AG08395 (cell line): ENCODE measurements at regions not wholly inside any gene's neighbourhood (a gene's known extent, or its start where the extent isn't known, plus 50 kb on each side); places are given as distances from the start of the nearest gene placed in this dataset.

Source experiments
- DNase-seq: peaks from one replicate; pipeline ENCODE4 v3.0.0; 2012; ENCODE audit warnings: mixed read lengths, low spot score

DNA sequence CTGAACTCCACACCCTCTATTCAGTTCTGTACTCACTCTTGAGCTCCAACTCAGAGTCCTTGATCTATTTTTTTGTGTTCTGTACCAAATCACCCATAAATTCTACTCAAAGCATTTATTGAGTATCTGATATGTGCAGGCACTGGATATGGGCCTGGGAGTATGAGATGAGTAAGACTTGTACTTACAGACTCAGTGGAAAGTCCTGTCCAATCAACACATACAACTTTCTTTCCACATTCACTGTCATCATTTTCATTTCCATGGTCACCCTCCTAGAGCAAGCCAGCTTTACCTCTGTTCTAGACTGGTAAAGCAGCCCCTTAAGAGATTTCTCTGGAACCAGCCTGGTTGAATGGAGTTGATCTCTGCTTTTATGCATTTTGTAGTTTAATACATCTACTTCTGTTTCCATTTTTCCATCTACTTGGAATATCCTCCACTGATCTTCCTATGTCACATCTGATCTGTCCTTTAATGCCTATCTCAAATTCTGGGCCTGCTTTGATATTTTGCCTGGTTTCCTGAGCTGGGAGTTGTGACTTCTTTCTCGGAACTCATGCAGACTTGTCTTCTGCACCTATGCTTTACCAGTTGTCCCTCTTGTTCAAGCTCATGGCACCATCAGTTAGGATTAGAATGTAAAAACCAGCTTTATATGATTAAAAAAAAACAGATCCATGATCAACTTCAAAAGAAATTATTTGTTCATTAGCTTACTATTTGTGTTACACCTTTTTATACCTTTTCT lies 96.9 kb upstream of the GLS start:
- DNase-seq, result no peak

DNA sequence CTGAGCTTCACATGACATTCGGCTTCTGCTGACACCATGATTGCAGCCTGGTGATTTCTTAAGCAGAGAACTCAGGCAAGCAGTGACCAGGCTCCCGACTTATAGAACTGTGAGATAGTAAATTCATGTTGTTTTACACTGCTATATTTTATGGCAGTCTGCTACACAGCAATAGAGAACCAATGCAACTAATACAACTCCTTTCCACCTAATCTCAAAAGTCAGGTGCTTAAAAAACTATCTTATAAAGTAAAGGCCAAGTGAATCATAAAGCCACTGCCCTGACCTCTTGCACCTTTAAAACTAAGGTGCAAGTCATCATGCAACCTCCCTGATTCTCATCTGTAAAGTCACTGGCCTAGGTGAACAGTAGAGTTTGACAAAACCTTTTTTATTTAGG lies 95.3 kb upstream of the GLS start:
- no peak for DNase-seq

DNA sequence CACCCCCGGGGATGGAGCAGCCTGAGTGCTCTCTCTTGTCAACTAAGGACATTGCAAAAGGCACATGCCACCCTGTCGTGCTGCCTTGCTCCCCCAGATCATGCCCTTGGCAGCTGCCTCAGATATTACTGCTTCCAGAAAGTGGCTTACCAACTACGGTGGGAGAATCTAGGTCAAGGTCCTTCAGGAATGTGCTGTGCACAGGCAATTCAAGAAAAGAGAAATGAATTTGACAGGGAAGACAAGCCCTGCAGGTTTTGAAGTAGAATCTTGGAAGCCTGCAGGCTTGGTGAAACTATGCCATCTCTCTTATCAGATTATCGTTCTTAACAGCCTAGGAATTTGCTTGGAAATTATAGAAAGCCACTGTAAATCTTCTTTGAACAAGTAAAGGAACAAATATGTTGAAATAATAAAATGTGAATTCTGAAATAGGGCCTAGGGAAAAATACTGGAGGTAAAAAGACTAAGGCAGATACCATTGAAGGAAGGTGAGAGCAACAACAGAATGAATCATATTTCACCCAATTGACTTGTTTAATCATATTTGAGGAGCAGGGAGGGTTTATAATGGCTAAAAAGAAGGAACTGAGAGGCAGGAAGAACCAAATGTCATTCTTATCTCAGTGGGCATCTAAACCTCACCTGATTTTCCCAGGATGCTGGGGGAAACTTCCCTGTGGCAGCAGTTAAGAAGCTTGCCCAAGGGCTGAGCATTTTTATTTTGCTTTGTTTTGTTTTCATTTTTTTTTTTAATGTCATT lies 94.0 kb upstream of the GLS start:
- no peak for DNase-seq

DNA sequence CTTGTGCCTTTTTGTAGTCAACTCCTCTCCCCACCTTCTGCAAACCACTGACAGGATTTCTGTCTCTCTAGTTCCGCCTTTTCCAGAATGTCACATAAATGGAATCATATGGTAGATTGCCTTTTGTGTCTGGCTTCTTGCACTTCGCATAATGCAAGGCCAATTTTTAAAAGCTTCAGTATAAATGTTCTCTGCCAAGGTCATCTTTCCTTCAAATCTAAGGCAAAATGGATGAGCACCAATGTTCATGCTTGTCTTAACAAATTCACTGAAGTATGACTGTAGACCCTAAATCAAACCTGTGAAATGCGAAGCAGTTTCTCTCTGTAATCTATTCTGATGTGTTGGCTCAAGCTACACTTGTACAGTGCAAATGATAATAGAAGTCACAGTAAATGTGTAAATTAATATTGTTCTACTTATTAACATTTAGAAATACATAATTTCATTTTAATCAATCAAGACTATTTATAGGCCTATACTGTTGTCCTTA lies 92.8 kb upstream of the GLS start:
- DNase-seq, result no peak

DNA sequence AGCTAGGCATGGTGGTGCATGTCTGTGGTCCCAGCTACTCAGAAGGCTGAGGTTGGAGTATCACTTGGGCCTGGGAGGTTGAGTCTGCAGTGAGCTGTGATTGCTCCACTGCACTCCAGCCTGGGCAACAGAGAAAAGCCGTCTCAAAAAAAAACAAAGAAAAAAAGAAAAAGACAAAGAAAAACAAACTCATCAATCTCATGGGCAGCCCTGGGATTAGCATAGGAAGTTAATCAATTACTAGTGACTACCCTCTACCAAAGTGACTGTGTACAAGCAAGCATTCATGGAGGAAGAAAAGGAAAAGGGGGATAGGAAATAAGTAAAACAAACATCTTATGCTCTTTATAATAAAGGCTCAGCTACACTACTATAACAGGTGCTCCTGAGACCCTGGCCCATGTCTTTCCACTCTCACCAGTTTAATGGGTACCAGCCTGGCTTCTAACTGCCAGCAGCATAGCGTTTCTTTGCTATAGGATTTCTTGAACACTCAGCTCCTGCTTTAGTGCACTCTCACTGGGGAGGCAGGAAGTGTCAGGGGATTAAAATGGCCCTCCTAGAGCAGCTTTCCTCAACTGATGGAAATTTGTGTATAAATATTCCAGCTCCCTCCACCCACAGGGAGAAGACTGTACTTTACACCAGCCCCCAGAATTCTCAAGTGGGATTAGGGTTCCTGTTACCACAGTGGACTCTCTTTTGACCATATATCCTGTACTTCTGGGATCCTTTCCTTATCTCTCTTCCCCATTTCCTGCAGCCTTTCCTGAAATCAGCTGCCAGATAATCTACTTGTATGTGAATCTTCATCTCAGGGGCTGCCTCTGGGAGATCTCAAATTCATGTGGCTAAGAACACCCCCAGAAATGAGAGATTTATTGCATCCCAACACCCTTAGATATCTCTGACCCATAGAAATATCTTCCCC lies 91.3 kb upstream of the GLS start:
- DNase-seq, result no peak

DNA sequence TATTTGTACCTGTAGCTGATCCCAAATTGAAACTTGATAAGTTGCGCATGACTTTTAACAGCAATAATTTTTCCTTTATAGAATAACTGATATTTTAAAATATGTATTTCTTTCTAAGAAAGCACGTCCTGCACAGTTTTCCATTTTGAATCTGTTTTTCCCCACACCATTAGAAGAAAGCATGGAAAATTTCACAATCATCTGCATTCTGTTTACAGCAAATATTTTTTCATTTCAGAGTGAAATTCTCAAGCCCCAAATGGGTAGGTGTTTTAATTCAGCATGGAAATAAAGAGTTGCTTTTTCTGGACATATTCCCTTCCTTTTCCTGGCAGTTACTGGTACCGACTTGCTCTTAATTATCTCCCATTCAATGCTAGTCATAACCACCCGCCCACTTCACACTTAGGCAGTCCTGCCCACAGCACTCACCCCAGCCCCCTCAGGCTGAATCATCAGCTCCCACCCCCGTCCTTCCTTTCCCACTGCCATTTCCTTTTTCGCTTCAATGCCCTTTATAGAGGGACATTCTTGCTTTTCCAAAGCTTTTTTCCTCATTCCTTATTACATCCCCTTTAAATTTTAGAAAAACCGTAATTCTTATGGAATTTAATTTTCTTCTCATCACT lies 89.2 kb upstream of the GLS start:
- peak; percentile 65 for DNase-seq

DNA sequence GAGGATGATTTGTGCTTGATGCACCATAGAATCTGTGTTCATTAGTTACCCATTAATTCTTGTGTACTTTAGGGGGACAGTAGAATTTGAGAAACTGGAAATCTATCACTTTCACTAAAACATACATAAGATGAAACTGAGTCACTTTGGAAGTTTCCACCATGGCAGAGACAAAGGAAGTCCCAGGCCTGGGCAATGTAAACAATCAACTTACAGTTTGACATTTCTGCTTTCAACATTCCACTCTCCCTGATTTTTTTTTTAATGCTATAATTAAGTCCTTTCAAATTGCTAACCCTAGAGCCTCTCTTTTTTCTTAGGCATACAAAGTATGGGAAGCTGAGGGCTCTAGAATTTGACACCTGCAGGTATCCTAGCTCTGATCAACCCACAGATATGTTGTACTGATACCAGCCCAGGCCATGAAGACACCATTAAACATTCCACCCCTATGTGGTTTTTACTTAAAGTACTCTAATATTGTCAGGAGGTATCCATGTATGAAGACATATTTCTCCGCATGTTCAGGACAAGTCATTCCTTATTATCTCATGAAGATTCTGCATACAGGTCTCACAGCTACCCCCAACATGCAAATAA lies 88.5 kb upstream of the GLS start:
- DNase-seq, result no peak

DNA sequence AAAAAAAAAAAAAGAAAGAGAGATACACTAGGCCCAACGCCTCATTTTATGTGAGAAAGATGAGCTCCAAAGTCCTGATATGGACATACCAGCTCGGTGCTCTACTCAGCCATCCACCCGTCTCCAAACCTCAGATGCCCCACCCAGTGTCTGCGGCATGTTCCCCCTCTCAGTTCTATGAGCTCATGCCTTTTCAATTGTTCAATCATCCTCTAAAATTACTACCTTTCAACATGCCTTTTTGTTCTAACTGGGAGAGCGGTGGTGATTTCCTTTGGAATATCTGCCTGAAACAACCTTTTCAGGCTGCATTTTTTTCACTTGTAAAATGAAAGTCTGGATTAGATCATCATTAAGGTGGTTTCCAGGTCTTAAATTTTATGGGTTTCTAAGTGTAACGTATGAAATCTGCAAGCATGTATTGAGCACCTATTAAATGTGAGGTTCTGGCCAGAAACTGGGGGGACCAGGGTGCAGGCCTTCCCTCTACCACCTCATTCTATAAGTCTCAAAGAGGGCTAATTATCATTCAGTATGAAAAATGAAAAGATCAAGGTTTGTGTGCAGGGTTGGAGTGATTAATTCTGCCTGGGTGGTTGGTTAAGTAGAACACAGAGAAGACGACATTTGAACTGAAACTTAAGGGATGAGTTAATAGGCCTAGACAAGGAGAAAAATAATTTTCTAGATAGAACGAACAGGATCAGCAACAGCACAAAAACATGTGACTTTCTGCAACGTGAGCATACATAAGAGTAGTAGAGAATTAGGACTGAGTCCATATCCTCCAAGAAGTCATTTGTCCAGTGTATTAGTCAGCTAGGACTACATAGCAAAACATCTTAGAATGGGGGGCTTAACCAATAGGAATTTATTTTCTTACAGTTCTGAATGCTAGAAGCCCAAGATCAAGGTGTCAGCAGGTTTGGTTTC lies 87.4 kb upstream of the GLS start:
- DNase-seq, result no peak

DNA sequence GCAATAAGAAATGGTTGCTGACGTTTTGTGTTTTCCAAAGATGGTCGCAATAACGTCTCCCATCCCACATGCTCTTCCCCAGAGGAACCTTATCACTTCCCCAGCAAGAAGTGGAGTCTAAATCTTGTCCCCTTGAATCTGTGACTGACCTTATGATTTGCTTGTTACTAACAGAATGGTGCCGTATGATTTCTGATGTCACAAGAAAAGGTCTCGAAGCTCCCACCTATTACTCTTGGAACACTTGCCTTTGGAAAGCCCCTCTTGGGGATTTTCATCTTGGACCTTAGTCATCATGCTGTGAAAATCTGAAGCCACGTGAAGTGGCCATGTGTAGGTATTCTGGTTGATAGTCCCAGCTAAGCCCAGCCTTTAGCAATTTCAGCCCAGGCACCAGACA lies 86.2 kb upstream of the GLS start:
- no peak for DNase-seq

DNA sequence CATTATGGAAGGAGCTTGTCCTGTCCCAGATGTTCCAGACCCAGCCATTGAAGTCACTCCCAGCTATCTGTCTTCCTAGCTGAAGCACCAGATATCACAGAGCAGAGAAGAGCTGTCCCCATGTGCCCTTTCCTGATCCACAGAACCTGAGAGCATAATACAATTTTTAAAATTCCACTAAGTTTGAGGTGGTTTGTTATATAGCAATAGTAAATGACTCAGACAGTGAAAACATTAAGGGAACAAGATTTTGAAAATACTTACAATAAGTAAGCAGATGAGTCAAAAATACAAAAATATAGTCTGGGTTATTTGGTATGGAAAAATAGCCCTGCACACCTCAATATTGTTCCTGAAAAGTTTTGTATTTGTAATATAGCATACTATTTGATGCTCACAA lies 85.8 kb upstream of the GLS start:
- no peak for DNase-seq

DNA sequence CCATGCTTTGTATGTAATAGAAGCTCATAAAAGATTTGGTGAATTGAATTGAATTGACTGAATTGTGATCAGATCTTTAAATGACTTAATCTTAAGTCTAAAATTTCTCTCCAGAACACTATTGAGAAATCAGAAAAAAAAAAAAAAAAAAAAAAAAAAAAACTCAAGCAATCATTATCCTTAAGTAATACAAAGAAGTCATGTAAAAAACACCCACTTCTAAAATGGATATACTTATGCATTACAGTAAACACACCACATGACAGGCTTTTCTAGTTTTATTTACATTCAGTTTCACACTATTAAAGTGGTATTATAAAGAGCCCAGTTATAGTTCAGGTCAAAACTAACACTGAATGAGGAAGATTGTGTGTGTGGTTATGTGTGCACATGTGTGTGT lies 84.9 kb upstream of the GLS start:
- no peak for DNase-seq

DNA sequence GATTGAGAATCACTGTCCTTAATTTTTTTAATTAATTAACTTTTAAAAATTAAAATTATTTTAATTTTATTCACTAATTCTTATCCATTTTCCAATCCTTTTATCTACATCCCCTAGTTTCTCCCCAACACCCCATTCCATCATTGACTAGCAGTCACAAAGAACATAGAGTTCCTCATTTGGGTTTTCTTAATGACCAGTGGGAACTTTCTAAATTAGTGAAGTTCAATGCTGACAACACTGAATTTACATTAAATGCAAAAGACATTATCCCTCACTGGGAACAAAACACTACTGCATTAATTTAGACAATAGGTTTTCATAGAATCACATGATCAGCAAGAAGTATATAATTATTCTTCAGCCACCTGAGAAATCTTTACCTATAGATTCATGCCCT lies 80.6 kb upstream of the GLS start:
- no peak for DNase-seq

DNA sequence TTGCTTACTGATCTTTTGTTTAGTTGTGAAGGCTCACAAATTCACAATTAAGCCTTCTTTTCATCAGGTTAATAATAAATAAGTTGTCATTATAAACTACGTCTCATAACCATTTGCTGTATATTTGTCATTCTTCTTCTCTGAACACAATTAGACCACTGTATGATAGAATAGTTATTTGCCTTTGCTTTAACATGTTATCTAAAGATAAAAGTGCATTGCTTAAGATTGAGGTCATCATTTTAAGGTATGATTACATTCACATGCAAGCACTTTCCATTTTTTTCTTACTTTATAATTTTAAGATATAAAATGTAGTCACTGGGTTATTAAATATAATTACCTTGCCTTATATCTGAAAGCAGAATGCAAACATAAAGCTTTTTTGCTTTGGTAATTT lies 80.1 kb upstream of the GLS start:
- no peak for DNase-seq

DNA sequence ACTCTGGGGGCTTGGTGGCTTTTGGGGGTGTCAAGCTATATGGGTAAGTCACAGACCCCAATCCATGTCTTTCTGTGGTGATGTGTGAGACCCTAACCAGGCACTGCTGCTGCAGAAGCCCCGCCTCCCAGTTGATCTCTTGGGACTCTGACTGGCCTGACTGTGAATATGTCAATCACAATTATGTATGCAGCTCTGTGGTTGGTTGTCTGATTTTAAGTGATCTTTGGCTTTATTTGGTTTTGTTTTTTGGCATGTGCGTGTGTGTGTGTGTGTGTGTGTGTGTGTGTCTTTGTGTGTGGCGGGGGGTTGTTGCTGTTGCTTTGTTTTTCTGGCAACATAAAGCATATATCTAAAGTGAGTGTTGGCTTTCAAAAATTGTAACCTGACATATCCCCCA lies 78.5 kb upstream of the GLS start:
- DNase-seq, result no peak

DNA sequence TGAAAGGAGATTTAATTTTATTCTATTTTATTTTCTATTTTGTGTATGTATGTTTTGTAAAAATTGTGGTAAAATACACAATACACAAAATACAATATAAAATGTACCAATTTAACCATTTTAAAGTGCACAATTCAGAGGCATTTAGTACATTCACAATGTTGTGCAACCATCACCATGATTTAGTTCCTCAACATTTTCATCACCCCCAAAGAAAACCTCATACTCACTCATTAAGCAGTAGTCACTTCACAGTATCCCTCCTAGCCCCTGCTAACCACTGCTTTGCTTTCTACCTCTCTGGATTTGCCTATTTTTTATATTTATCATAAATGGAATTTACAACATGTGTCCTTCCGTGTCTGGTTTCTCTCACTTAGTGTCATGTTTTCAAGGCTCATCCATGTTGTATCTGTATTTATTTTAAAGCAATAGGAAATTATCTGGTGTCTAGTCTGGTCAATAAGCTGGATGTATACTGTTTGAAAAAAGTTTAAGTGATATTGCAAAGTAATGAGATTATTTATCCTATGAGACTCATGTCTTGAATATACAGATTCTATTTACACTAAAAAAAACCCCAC lies 77.9 kb upstream of the GLS start:
- DNase-seq, result no peak

DNA sequence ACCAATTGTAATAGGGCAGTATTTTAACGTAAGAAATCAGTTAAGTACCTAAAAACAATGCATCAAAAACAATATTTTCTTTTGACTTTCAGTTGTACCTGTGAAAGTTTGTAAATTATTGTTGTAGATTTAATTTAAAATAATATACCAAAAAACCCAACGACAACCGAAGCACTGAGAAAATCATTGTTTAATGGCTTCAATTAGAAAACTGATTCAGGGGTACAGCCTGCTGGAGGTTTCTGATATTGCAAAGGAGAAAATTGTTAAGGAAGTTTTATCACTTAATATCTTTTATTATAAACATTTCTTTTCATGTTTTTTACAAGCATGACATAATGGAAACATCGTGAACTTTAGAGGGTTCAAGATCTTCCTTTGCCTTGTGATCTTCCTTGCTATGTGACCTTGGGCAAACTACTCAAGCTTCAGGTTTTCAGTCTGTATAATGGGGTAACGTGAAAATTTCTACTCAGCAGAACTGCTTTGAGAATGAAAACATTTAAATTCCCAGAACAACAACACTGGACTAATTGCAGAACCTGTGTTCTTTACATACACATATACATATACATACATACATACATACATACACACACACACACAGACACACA lies 76.3 kb upstream of the GLS start:
- peak; percentile 31 for DNase-seq

DNA sequence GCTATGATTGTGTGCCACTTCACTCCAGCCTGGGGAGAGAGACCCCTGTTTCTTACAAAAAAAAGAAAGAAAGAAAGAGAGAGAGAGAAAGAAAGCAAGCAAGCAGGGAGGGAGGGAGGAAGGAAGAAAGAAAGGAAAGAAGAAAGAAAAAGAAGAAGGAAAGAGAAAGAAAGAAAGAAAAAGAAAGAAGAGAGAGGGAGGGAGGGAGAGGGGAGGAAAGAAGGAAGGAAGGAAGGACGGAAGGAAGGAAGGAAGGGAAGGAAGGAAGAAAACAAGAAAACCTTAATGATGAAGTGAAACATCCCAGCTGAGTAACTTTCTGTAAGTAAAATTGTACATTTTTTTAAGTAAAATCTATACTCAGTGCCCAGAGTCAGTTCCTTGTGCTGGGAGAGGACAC lies 75.5 kb upstream of the GLS start:
- no peak for DNase-seq

DNA sequence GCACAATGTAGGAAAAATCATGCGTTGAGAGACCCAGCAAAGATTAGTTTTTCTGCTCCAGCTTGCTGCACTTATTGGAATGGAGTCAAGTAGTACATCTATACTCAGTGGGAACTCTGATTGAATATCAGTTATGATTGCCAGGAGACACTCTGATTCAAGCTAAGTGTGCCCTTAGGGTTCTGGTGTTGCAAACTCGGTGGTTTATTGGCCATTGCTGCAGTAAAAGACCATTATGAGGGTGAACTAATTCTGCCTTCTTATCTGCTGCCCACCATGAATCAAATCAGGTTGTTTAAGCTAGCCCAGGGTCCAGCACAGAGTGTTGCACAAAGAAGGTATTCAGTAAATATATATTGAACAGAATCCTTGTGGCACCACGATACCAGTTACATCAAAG lies 74.8 kb upstream of the GLS start:
- no peak for DNase-seq

DNA sequence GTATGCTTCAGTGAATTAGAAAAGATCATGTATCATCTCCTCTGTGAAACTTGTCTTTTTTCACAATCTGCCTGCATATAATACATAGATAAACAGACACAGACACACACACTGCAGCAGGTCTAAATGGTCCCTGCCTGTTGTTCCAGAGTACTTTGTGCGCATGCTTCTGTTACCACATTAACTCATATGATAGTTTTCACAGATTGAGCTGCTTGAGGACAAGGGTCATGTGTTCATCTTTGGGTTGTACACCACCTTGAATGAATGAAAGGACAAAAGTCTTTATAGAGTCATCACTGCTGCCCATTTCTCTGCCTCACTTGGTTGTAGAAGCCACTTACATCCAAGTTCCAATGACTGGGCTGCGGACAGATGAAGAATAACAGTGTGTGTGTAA lies 72.7 kb upstream of the GLS start:
- DNase-seq, result no peak
